ENCODE measurements at regions not wholly inside any gene's neighbourhood (a gene's known extent, or its start where the extent isn't known, plus 50 kb on each side); places are given as distances from the start of the nearest gene placed in this dataset.

GRCh38 chr9:78871452-78872331 lies 574.8 kb downstream of the PSAT1 start:
- TF ChIP-seq, protein P1, sequence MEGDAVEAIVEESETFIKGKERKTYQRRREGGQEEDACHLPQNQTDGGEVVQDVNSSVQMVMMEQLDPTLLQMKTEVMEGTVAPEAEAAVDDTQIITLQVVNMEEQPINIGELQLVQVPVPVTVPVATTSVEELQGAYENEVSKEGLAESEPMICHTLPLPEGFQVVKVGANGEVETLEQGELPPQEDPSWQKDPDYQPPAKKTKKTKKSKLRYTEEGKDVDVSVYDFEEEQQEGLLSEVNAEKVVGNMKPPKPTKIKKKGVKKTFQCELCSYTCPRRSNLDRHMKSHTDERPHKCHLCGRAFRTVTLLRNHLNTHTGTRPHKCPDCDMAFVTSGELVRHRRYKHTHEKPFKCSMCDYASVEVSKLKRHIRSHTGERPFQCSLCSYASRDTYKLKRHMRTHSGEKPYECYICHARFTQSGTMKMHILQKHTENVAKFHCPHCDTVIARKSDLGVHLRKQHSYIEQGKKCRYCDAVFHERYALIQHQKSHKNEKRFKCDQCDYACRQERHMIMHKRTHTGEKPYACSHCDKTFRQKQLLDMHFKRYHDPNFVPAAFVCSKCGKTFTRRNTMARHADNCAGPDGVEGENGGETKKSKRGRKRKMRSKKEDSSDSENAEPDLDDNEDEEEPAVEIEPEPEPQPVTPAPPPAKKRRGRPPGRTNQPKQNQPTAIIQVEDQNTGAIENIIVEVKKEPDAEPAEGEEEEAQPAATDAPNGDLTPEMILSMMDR (IDR thresholded peaks at IDR 0.05): no peak
- TF ChIP-seq POLR2A (IDR thresholded peaks at IDR 0.05) (no peak), EP300 (IDR thresholded peaks at IDR 0.05) (no peak)
